Astrocyte of the cerebellum (primary cell): ENCODE measurements at regions not wholly inside any gene's neighbourhood (a gene's known extent, or its start where the extent isn't known, plus 50 kb on each side); places are given as distances from the start of the nearest gene placed in this dataset.

Source experiments
- DNase-seq: peaks from one replicate; pipeline ENCODE4 v3.0.0-alpha.2; 2011; ENCODE audit warnings: low read depth
- H3K4me3 ChIP-seq: 2 replicates; pipeline ENCODE4 v1.5.1; 2011; ENCODE audit warnings: mild to moderate bottlenecking, low read depth, low read length, moderate library complexity
- in situ Hi-C: cut with HindIII; loops from 2 replicates; pipeline ENCODE4 v1.10.0; 2017; ENCODE audit warnings: low sequenced_read_pairs
- TF ChIP-seq, protein P1 (sequence below): IDR thresholded peaks from 2 replicates; pipeline ENCODE4 v1.5.1; 2012; ENCODE audit warnings: low read length, low read depth, moderate library complexity, mild to moderate bottlenecking; ENCODE audit errors: missing control alignments

- DNase-seq: no peak
- in situ Hi-C loops: no loop called here
- TF ChIP-seq, protein P1, sequence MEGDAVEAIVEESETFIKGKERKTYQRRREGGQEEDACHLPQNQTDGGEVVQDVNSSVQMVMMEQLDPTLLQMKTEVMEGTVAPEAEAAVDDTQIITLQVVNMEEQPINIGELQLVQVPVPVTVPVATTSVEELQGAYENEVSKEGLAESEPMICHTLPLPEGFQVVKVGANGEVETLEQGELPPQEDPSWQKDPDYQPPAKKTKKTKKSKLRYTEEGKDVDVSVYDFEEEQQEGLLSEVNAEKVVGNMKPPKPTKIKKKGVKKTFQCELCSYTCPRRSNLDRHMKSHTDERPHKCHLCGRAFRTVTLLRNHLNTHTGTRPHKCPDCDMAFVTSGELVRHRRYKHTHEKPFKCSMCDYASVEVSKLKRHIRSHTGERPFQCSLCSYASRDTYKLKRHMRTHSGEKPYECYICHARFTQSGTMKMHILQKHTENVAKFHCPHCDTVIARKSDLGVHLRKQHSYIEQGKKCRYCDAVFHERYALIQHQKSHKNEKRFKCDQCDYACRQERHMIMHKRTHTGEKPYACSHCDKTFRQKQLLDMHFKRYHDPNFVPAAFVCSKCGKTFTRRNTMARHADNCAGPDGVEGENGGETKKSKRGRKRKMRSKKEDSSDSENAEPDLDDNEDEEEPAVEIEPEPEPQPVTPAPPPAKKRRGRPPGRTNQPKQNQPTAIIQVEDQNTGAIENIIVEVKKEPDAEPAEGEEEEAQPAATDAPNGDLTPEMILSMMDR: no peak
- H3K4me3 ChIP-seq: no peak overlapping the region
These were observed 241.4 kb downstream of the MAP2K6 start for GRCh38 chr17:69655902-69656301.

DNA sequence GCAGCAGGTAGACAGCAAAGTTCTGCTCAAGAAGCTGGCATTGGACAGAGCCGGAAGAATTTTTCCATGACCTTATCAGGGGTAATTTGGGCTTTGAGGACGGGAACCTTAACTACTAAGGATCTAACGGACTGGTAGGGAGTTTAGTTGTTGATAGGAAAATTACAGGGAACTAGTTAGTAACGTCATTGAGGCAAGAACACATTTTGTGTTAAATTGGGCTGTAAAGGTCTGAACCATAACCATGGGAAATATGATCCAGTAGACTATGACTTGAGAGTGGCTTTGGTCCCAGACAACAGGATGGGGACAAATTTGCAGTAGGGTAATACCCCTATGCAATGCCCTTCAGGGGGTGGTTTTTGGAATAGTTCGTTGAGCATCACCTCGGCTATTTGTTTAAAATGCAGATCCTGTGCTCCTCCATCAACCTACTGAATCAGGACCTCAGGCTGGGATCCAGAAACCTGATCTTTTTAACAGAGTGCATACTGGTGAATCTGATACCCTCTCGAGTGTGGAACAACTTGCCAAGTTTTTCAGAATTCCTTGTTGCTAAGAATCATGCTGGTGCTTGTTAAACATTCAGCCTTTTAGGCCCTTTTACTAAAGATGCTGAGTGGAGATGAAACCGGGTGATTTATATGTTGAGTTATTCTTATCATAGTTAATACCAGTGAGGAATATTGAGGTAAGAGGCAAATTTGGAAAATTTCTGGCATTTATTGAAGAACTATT is 255.1 kb downstream of the MAP2K6 start:
- DNase-seq: peak; percentile 20
- H3K4me3 ChIP-seq: no peak overlapping the region
- in situ Hi-C loops: no loop called here
- TF ChIP-seq, protein P1: no peak

DNA sequence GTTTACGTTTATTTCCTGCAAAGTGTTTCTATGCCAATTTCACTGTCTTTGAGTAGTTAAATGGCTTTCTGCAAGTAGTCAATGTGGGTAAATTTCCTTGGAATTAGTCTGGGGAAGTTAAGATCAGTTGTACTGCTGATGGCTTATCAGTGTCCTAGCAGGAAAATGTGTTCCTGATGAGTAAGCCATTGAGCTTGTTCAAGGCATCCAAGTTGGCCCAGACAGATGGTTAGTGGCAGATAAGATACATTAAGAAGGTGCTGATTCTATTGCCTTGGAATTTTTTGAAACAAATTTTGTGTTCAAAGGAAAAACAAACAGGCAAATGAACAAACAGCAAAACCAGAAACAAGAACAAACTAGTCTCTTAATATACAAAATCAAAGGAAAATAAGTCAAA is 258.4 kb downstream of the MAP2K6 start:
- TF ChIP-seq, protein P1: no peak
- no peak overlapping the region for H3K4me3 ChIP-seq
- in situ Hi-C loops: no loop called here
- peak; percentile 36 for DNase-seq

GRCh38 chr17:69677130-69677529 is 262.6 kb downstream of the MAP2K6 start:
- in situ Hi-C loops: no loop called here
- TF ChIP-seq, protein P1: no peak
- DNase-seq: no peak
- no peak overlapping the region for H3K4me3 ChIP-seq

DNA sequence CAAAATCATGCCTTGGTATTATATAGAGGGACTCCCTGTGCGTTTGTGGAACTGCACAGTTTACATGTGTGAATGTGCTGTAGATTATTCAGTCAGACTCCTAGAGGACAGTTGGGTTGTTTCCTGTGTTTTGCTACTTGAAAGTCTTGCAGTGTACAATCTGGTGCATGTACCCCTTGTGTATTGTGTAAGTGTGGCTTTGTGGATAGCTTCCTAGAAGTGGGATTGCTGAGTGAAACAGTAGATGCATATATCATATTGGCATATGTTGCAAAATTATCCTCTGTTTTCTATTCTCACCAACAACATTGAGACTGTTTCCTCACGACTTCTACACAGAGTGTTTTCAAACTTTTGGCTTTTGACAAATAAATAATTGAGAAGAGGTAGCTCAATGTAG is 263.7 kb downstream of the MAP2K6 start:
- in situ Hi-C loops: no loop called here
- no peak overlapping the region for H3K4me3 ChIP-seq
- DNase-seq: no peak
- TF ChIP-seq, protein P1: no peak

DNA sequence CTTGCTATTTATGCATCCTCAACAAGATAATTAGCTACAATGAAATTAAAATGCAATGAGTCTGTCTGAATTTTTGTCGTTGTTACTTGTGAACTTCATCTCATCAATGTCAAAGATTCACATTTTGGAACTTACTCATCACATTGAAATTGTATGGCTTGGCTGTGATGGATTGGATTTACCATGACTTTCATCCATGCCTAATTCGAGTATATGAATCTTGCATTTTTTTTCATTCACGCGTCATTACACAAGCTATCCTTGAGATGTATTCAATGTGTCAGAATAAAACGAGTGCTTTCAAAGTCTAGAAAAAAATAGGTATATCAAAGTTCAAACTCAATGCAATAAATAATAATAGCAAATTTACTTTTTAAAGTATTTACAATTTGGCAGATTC is 265.3 kb downstream of the MAP2K6 start:
- TF ChIP-seq, protein P1: no peak
- in situ Hi-C loops: no loop called here
- H3K4me3 ChIP-seq: no peak overlapping the region
- DNase-seq: peak; percentile 29
